HG03342 (cell line): ENCODE measurements at regions not wholly inside any gene's neighbourhood (a gene's known extent, or its start where the extent isn't known, plus 50 kb on each side); places are given as distances from the start of the nearest gene placed in this dataset.

Experiments used
- ATAC-seq: cut with Tn5 transposase; IDR thresholded peaks from one replicate; pipeline ENCODE4 v1.9.1; 2021; ENCODE audit warnings: mild to moderate bottlenecking, moderate library complexity; ENCODE audit not compliant: unreplicated experiment

- ATAC-seq, result no peak
Measured at GRCh38 chr22:48945621-48946458, 881.8 kb downstream of the BRD1 start.

- ATAC-seq, result no peak
Measured at GRCh38 chr22:48944751-48945620, 882.7 kb downstream of the BRD1 start.

- ATAC-seq, result no peak
Measured at GRCh38 chr22:48944433-48944750, 883.3 kb downstream of the BRD1 start.

DNA sequence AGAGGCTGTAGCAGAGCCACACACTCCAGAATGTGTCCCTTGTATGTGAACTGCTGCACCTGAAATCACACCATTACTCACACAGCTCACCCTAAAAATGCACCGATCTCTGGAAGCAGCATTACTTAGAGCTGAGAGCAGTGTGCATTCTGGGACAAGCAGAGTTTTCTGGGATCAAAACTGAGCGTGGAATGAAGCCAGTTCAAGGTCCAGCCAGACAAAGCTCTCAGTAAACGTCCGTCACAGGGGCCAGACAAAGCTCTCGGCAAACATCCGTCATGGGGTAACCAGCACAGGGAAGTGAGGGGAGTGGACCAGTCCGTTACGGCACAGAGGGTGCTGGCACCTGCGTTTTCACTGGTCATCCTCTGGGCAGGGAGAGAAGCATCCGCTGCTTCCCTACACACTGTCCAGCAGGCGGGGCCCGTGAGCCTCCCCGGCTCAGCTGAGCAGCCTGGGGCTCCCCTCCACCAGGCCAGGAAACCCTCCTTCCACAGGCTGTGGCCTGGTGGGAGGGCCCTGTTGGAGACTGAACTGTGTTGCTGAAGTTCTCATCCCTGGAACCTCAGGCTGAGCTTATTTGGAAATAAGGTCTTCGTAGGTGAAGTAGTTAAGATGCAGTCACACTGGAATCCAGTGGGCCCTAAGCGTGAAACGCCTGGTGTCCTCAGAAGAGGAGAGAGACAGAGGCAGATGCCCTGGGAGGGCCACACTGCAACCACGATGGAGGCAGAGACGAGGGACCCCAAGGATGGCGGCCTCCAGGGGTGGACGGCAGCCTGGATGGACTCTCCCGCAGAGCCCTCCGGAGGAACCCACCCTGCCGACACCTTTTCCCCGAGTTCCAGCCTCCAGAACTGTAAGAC, 883.9 kb downstream of the BRD1 start:
- ATAC-seq, result no peak

- no peak for ATAC-seq
Measured at GRCh38 chr22:48942698-48943566, 884.7 kb downstream of the BRD1 start.

DNA sequence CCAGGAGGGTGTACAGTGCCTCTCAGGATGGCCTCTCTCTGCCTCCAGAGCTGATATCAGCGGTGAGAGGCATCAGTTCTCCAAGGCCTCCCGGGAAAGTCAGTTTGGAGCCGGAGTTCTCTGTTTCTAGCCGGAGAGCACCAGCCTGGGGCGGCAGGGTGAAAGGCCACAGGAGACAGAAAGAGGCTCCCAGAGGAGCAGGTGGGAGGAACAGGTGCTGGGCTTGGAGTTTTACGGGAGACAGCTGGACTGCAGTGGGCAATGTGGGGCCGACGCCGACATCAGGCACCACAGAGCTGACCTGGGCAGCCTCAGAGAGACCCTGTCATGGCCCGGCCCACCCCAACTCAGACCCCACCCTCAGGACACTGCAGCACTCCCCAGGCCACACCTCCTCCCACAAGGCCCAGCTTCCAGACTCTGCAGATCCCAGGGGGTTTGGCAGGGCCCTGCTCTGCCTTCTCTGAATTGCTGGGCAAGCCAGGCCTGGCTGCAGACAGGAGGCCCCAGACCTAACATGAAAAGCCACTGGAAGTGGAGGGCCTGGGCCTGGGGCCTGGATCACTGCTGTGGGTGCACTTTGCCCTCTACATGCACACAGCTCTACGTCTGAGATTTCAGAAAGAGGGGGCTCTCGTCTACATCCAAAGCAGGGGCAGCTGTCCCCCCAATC, 885.6 kb downstream of the BRD1 start:
- ATAC-seq, result no peak

DNA sequence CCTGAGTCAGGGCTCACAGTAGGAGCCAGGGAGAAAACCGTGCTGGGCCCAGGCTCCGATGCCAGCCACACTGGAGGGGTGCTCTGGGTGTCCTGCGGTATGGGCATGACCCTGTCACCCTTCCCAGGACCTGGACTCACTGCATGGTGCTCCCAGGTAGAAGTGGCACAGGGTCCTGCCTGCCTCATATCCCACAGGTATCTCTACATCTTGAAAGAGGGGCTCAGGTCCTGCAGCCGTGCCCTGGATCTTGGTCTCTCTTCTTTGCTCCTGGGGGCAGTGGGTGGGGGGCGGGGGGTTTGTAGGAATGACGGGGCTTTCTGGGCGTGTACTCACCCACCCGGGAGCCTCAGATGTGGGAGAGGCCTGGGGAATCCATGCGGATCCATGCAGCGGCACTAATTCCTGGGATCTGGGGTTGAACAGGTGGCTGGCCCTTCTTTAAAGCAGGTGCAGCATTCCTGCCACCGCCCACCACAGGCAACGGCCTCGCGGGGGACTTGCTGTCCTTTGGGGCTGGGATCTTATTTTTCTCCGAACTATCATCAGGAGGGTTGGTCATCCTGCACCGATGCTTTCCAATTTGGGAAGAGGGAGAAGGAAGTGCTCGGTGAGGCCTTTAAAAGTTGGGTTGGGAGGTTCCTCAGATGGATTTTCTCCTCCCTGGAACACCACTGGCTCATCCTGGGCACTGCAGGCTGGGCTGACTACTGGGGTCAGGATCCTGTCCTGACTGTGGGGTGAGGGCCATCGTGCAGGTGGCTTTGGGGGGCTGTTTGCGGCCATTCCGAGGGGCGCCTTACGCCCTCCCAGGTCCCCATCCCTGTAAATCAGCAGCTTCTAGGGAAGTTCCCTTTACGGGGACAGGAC, 886.4 kb downstream of the BRD1 start:
- ATAC-seq, result no peak

DNA sequence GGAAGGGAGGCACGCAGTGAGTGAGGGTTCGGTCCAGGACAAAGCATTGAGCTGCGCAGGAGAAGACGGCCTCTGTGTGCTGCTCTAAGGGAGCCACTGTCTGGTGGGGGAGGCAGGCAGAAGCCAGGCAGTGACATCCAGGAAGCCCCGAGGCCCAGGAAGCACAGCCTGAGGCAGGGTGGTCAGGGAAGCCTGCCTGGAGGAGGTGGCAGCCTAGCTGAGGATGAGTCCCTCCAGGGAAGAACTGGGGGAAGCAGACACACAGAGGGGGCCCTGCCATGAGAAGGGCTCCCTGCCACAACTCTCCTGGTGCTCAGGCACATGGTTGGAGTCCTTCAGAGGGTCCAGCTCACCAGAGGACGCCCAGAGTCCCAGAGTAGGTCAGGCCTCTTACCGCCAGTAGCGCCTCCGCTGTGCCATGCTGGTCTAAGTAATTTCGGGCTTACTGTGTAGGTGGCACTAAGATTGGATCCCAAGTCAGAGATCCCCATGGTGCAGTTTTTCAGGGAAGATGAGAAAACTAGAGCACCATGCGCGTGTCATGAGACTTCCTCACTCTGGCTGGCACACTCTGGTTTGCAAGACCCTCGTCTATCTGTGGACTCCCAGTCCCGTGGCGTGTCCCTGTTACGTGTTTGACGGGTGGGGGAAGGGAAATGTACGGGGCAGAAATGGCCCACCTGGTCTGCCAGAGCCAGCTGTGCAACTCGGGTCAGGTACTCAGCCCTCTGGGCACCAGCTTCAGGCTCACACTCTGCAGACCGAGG, 887.2 kb downstream of the BRD1 start:
- ATAC-seq, result no peak

DNA sequence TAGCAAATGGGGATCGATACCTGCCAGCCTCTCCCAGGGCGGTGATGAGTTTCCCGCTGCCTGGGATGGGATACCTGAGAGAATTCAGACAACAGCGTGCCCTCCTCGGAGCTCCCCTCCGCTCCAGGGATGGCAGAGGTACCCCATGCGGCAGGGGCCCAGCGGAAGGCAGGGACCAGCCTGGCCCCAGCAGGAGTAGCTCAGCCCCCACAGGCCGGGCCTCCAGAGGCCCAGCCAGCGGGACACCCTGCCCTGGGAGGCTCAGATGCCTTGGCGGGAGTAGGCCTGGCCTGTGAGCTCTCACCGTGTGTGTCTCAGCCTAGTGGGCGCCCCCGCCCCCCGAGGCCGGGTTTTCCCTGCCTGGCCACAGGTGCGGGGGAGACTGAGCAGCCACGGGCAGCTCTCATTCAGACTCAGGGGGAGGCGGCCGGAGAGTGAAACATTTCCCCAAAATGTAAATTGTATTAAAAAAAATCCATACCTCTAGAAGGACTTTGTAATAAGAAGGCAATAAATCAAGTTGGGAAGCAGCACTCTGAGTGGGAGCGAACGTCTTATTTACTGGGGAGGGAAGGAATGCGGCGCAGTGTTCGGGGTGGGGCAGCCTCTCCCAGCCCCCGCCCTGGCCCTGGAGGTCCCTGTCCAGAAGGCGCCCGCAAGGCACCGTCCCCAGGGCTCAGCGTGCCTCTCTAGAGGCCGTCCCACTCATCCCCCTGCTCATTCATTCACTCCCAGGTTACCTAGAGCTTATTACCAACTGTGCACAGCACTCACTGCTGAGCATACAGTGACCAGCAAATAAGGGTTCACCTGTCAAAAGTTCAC, 888.0 kb downstream of the BRD1 start:
- no peak for ATAC-seq

- ATAC-seq, result no peak
Measured at GRCh38 chr22:48938741-48939140, 888.9 kb downstream of the BRD1 start.

DNA sequence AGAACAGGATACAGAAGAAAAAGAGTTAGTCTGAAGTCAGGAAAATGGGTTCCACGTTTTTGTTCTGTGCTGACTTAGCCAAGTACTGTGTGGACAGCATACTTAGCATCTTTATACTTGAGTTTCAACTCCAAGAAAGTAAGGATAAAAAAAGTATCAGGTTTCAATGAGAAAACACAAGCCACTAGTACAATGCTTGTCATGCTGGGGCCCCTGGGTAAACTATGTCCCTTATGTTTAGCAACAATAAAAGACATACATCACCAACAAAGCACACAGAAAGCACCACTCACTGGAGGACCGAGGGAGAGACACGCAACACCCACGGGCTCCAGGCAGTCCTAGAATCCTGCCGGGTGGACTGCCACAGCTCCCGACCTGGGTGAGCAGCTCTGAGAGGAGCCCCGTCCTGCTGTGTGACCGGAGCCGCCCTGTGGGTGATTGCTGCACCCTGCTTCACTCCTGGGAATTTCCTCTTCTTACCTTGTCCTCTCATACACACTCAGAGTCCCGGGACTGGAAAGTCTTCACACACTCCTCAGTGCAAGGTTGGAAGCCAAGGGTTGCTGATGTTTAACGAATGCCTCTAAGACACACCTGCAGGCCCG, 890.5 kb downstream of the BRD1 start:
- ATAC-seq, result no peak

- no peak for ATAC-seq
Measured at GRCh38 chr22:48936391-48936790, 891.3 kb downstream of the BRD1 start.

DNA sequence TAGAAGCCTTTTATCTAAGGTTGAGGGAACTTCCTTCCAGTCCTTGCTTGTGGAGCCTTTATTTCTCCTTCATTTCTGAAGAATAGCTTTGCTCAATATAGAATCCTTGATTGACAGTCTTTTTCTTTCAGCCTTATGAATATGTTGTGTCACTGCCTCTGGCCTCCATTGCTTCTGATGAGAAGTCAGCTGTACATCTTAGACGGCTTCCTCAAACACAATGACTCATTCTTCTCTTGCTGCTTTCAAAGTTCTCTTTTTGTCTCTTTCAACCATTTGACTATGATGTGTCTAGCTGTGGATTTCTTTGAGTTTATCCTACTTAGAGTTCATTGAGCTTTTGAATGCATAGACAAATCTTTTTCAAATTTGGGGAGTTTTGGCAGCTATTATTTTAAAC, 893.2 kb downstream of the BRD1 start:
- ATAC-seq, result no peak

DNA sequence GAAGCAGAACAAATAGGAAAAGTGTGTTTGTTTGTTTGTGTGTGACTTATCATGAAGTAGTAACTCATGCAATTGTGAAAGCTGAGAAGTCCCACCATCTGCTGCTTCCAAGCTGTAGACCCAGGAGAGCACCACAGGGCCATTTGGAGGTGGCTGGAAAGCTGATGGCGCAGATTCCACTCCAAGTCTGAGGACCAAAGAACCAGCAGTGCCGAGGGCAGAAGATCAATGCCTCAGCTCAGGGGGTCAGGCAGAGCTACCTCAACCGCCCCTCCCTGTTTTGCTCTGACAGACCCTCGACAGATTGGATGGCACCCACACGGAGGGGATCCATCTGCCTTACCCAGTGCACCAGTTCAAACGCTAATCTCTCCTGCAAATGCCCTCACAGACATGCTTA, 896.2 kb downstream of the BRD1 start:
- no peak for ATAC-seq

DNA sequence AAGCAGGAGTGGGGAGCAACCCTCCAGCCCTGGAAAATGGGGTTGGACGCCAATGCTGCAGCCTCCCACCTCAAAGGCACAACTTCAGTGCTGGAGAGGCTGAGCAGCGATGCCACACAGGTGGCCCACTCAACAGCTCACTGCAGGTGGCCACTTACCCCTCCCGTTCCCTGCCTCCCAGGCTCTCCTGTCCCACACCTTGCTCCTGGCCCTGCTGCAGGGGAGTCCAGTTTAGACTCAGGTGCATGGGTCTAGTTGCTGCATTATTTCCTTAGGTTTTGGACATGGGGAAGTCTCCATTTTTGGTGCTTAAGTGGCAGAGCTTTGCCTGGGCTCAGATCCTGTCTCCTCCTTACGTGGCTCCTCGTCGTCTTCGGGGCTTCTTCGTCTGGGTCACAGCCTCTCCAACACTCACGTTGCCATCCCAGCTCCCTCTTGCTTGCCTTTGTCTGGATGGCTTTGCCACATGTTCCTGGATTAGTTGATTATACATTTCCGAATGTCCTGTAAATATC, 898.3 kb downstream of the BRD1 start:
- ATAC-seq, result no peak

- ATAC-seq, result no peak
Measured at GRCh38 chr22:48927591-48927990, 900.1 kb downstream of the BRD1 start.

DNA sequence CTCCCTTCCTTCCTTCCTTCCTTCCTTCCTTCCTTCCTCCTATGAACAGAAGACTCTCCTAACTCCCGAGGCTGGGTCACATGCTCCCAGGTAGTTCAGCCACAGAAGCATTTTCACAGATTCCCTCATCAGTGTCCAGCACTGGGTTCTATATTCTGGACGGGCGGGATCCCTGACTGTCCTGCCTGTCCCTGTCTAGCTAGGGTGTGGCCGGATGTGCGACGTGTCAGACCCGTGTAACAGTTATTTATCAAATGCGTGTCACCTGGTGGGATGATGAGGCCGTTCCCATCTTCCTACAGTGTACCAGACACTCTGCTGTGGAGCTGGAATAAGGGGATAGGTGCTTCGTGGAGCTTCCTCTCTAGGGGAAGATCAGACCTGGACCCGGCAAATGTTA, 901.0 kb downstream of the BRD1 start:
- ATAC-seq, result no peak
